Natural killer cell (primary cell): ENCODE measurements at regions not wholly inside any gene's neighbourhood (a gene's known extent, or its start where the extent isn't known, plus 50 kb on each side); places are given as distances from the start of the nearest gene placed in this dataset.

Experiments
- ATAC-seq, 3 donors: fragments of 150-1000 bp in 2 of 3; fragments of 200-7000 bp in 1 of 3; cut with Tn5 transposase; 1 replicate in 1 of 3; 2 replicates in 2 of 3; pipeline ENCODE4 v1.10.0; 2021; ENCODE audit warnings: mild to moderate bottlenecking in 2 of 3, moderate library complexity in 2 of 3
- DNase-seq, 2 donors: peaks; one replicate each; pipeline versions ENCODE4 v3.0.0 to v3.0.0-alpha.2; 2013 to 2021; ENCODE audit warnings: mixed read lengths in 1 of 2
- H3K27ac ChIP-seq: one replicate; pipeline ENCODE4 v1.5.1; 2013; ENCODE audit warnings: mild to moderate bottlenecking, low read length
- H3K27me3 ChIP-seq: one replicate; pipeline ENCODE4 v1.6.1; 2013; ENCODE audit warnings: low read length; ENCODE audit not compliant: control insufficient read depth, insufficient read depth
- H3K36me3 ChIP-seq: one replicate; pipeline ENCODE4 v1.6.1; 2013; ENCODE audit warnings: low read length; ENCODE audit not compliant: control insufficient read depth, insufficient read depth
- H3K4me1 ChIP-seq: one replicate; pipeline ENCODE4 v1.6.1; 2013; ENCODE audit warnings: low read length; ENCODE audit not compliant: control insufficient read depth, insufficient read depth
- H3K4me3 ChIP-seq: one replicate; pipeline ENCODE4 v1.5.1; 2013; ENCODE audit warnings: low read length
- H3K9me3 ChIP-seq: one replicate; pipeline ENCODE4 v1.6.1; 2013; ENCODE audit warnings: low read length; ENCODE audit not compliant: control insufficient read depth, insufficient read depth
- H3K27ac Mint-ChIP-seq, 2 donors: one replicate each; pipeline ENCODE4 v1.8.0; 2022; ENCODE audit warnings: mild to moderate bottlenecking in 2 of 2, mixed read lengths in 2 of 2, moderate library complexity in 1 of 2
- H3K27me3 Mint-ChIP-seq, 2 donors: one replicate each; pipeline ENCODE4 v1.8.0; 2022; ENCODE audit warnings: low read depth in 2 of 2, mixed read lengths in 2 of 2
- H3K36me3 Mint-ChIP-seq: one replicate; pipeline ENCODE4 v1.8.0; 2022; ENCODE audit warnings: mixed read lengths
- H3K4me1 Mint-ChIP-seq, 2 donors: one replicate each; pipeline ENCODE4 v1.8.0; 2022; ENCODE audit warnings: mixed read lengths in 2 of 2
- H3K4me3 Mint-ChIP-seq: one replicate; pipeline ENCODE4 v1.8.0; 2022; ENCODE audit warnings: mild to moderate bottlenecking, moderate library complexity, mixed read lengths
- H3K9me3 Mint-ChIP-seq, 2 donors: one replicate each; pipeline ENCODE4 v1.8.0; 2022; ENCODE audit warnings: mixed read lengths in 2 of 2
- CTCF ChIP-seq: fragments of 200-600 bp; IDR thresholded peaks from one replicate; pipeline ENCODE4 v1.8.0; 2022; ENCODE audit warnings: antibody characterized with exemption
- WGBS: methylation state at CpG from one replicate; pipeline ENCODE4 v1.1.7; 2013; ENCODE audit warnings: missing lambda C conversion rate; ENCODE audit not compliant: insufficient coverage; 5-methylcytosine and 5-hydroxymethylcytosine counted together
- intact Hi-C: fragments of 100-400 bp; cut with micrococcal nuclease; formaldehyde crosslinking; loops from one replicate; pipeline ENCODE4 v1.14.2; 2022

- H3K9me3 ChIP-seq, result peaks cover 9% of the 10 kb centered on the region
- H3K4me1 ChIP-seq, result no peaks in the 10 kb centered on the region
- no peak for TF ChIP-seq CTCF
- no peaks in the 10 kb centered on the region for H3K36me3 ChIP-seq
- Mint-ChIP-seq H3K27me3 (peaks cover 9 to 15% of the 10 kb centered on the region in 2 donors), H3K4me1 (no peaks in the 10 kb centered on the region), H3K27ac (no peak overlapping the region), H3K36me3 (no peaks in the 10 kb centered on the region), H3K9me3 (no peaks in the 10 kb centered on the region), H3K4me3 (no peak overlapping the region)
- WGBS, result 84% methylated on average over 5 of the region's 5 CpGs
- no peak overlapping the region for H3K27ac ChIP-seq
- ATAC-seq (no peak), DNase-seq (no peak)
- H3K27me3 ChIP-seq, result no peaks in the 10 kb centered on the region
- no peak overlapping the region for H3K4me3 ChIP-seq
- intact Hi-C loops, result no loop called here
Measured at GRCh38 chr11:69359735-69360480, 66.0 kb downstream of the MYEOV start.

GRCh38 chr11:69360606-69361005 is 66.7 kb downstream of the MYEOV start:
- no peak overlapping the region for H3K4me3 Mint-ChIP-seq
- no peaks in the 10 kb centered on the region for H3K4me1 Mint-ChIP-seq
- intact Hi-C loops, result no loop called here
- H3K27me3 ChIP-seq, result no peaks in the 10 kb centered on the region
- H3K4me3 ChIP-seq, result no peak overlapping the region
- no peaks in the 10 kb centered on the region for H3K36me3 Mint-ChIP-seq
- no peaks in the 10 kb centered on the region for H3K9me3 Mint-ChIP-seq
- 94% methylated on average over 3 of the region's 3 CpGs for WGBS
- no peak overlapping the region for H3K27ac Mint-ChIP-seq
- peaks cover 9% of the 10 kb centered on the region for H3K9me3 ChIP-seq
- no peak for TF ChIP-seq CTCF
- peaks cover 9 to 15% of the 10 kb centered on the region in 2 donors for H3K27me3 Mint-ChIP-seq
- no peaks in the 10 kb centered on the region for H3K36me3 ChIP-seq
- H3K4me1 ChIP-seq, result no peaks in the 10 kb centered on the region
- H3K27ac ChIP-seq, result no peak overlapping the region
- DNase-seq (peak in 1 of 2 donors; percentile 9), ATAC-seq (no peak)

- ATAC-seq, result no peak
Measured at GRCh38 chr11:69361048-69361447, 67.1 kb downstream of the MYEOV start.

More at GRCh38 chr11:69361048-69361447, 67.1 kb downstream of the MYEOV start:
- intact Hi-C loops, result no loop called here
- Histone ChIP-seq H3K4me3 (no peak overlapping the region), H3K27me3 (no peaks in the 10 kb centered on the region), H3K36me3 (no peaks in the 10 kb centered on the region), H3K4me1 (no peaks in the 10 kb centered on the region), H3K27ac (no peak overlapping the region), H3K9me3 (peaks cover 9% of the 10 kb centered on the region)
- TF ChIP-seq CTCF, result no peak
- Mint-ChIP-seq H3K9me3 (no peaks in the 10 kb centered on the region), H3K36me3 (no peaks in the 10 kb centered on the region), H3K4me3 (no peak overlapping the region), H3K27ac (no peak overlapping the region), H3K4me1 (no peaks in the 10 kb centered on the region), H3K27me3 (peaks cover 6 to 15% of the 10 kb centered on the region in 2 donors)
- WGBS, result 94% methylated on average over 6 of the region's 6 CpGs
- peak in 1 of 2 donors; percentile 0 for DNase-seq
